Natural killer cell (primary cell): ENCODE measurements at regions not wholly inside any gene's neighbourhood (a gene's known extent, or its start where the extent isn't known, plus 50 kb on each side); places are given as distances from the start of the nearest gene placed in this dataset.
"Not testable (repeated sequence)": the region's sequence is repeated elsewhere in the genome, so short reads cannot be mapped to it uniquely, and the experiment has no call there.

Source experiments
- ATAC-seq, 3 donors: fragments of 150-1000 bp in 2 of 3; fragments of 200-7000 bp in 1 of 3; cut with Tn5 transposase; 1 replicate in 1 of 3; 2 replicates in 2 of 3; pipeline ENCODE4 v1.10.0; 2021; ENCODE audit warnings: mild to moderate bottlenecking in 2 of 3, moderate library complexity in 2 of 3
- DNase-seq, 2 donors: peaks; one replicate each; pipeline versions ENCODE4 v3.0.0 to v3.0.0-alpha.2; 2013 to 2021; ENCODE audit warnings: mixed read lengths in 1 of 2
- H3K27ac ChIP-seq: one replicate; pipeline ENCODE4 v1.5.1; 2013; ENCODE audit warnings: mild to moderate bottlenecking, low read length
- H3K27me3 ChIP-seq: one replicate; pipeline ENCODE4 v1.6.1; 2013; ENCODE audit warnings: low read length; ENCODE audit not compliant: control insufficient read depth, insufficient read depth
- H3K36me3 ChIP-seq: one replicate; pipeline ENCODE4 v1.6.1; 2013; ENCODE audit warnings: low read length; ENCODE audit not compliant: control insufficient read depth, insufficient read depth
- H3K4me1 ChIP-seq: one replicate; pipeline ENCODE4 v1.6.1; 2013; ENCODE audit warnings: low read length; ENCODE audit not compliant: control insufficient read depth, insufficient read depth
- H3K4me3 ChIP-seq: one replicate; pipeline ENCODE4 v1.5.1; 2013; ENCODE audit warnings: low read length
- H3K9me3 ChIP-seq: one replicate; pipeline ENCODE4 v1.6.1; 2013; ENCODE audit warnings: low read length; ENCODE audit not compliant: control insufficient read depth, insufficient read depth
- H3K27ac Mint-ChIP-seq, 2 donors: one replicate each; pipeline ENCODE4 v1.8.0; 2022; ENCODE audit warnings: mild to moderate bottlenecking in 2 of 2, mixed read lengths in 2 of 2, moderate library complexity in 1 of 2
- H3K27me3 Mint-ChIP-seq, 2 donors: one replicate each; pipeline ENCODE4 v1.8.0; 2022; ENCODE audit warnings: low read depth in 2 of 2, mixed read lengths in 2 of 2
- H3K36me3 Mint-ChIP-seq: one replicate; pipeline ENCODE4 v1.8.0; 2022; ENCODE audit warnings: mixed read lengths
- H3K4me1 Mint-ChIP-seq, 2 donors: one replicate each; pipeline ENCODE4 v1.8.0; 2022; ENCODE audit warnings: mixed read lengths in 2 of 2
- H3K4me3 Mint-ChIP-seq: one replicate; pipeline ENCODE4 v1.8.0; 2022; ENCODE audit warnings: mild to moderate bottlenecking, moderate library complexity, mixed read lengths
- H3K9me3 Mint-ChIP-seq, 2 donors: one replicate each; pipeline ENCODE4 v1.8.0; 2022; ENCODE audit warnings: mixed read lengths in 2 of 2
- WGBS: methylation state at CpG from one replicate; pipeline ENCODE4 v1.1.7; 2013; ENCODE audit warnings: missing lambda C conversion rate; ENCODE audit not compliant: insufficient coverage; 5-methylcytosine and 5-hydroxymethylcytosine counted together
- intact Hi-C: fragments of 100-400 bp; cut with micrococcal nuclease; formaldehyde crosslinking; loops from one replicate; pipeline ENCODE4 v1.14.2; 2022
- TF ChIP-seq, protein P1 (sequence below): fragments of 200-600 bp; IDR thresholded peaks from one replicate; pipeline ENCODE4 v1.8.0; 2022; ENCODE audit warnings: antibody characterized with exemption

DNA sequence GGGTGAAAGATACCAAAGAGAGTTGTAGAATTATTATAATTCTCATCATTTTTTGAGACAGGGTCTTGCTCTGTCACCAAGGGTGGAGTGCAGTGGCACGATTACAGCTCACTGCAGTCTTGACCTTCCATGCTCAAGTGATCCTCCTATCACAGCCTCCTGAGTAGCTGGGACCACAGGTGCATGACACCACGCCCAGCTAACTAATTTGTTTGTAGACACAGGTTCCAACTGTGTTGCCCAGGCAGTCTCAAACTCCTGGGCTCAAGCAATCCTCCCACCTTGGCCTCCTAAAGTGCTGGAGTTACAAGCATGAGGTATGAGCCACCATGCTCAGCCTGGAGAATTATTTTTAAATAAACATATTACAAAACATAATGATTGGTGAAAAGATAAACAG, 92.8 kb upstream of the MSH6 start:
- TF ChIP-seq, protein P1, sequence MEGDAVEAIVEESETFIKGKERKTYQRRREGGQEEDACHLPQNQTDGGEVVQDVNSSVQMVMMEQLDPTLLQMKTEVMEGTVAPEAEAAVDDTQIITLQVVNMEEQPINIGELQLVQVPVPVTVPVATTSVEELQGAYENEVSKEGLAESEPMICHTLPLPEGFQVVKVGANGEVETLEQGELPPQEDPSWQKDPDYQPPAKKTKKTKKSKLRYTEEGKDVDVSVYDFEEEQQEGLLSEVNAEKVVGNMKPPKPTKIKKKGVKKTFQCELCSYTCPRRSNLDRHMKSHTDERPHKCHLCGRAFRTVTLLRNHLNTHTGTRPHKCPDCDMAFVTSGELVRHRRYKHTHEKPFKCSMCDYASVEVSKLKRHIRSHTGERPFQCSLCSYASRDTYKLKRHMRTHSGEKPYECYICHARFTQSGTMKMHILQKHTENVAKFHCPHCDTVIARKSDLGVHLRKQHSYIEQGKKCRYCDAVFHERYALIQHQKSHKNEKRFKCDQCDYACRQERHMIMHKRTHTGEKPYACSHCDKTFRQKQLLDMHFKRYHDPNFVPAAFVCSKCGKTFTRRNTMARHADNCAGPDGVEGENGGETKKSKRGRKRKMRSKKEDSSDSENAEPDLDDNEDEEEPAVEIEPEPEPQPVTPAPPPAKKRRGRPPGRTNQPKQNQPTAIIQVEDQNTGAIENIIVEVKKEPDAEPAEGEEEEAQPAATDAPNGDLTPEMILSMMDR, result no peak
- no peaks in the 10 kb centered on the region for H3K4me1 Mint-ChIP-seq
- no peak for ATAC-seq
- Histone ChIP-seq H3K27ac (no peak overlapping the region), H3K27me3 (no peaks in the 10 kb centered on the region), H3K4me1 (no peaks in the 10 kb centered on the region), H3K9me3 (no peaks in the 10 kb centered on the region), H3K36me3 (no peaks in the 10 kb centered on the region), H3K4me3 (no peak overlapping the region)
- intact Hi-C loops, result no loop called here
- H3K27ac Mint-ChIP-seq, result no peak overlapping the region
- DNase-seq, result no peak
- H3K27me3 Mint-ChIP-seq, result peaks cover 5 to 8% of the 10 kb centered on the region in 2 donors
- H3K36me3 Mint-ChIP-seq, result no peaks in the 10 kb centered on the region
- H3K4me3 Mint-ChIP-seq, result no peak overlapping the region
- no peaks in the 10 kb centered on the region for H3K9me3 Mint-ChIP-seq
- 67% methylated on average over 2 of the region's 2 CpGs for WGBS

DNA sequence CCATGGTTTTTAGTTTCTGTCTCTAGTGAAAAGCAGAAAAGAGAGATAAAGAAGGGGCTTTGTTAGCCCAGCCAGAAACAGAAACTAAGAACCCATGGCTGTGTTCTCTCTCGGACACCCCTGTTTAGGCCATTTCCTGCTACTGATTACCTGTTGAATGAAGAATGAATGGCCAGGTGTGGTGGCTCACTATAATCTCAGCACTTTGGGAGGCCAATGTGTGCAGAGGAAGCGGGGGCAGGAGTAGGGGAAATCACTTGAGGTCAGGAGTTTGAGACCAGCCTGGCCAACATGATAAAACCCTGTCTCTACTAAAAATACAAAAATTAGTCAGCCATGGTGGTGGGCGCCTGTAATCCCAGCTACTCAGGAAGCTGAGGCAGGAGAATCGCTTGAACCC, 93.8 kb upstream of the MSH6 start:
- H3K27ac ChIP-seq, H3K27me3 ChIP-seq, H3K4me1 Mint-ChIP-seq, H3K9me3 Mint-ChIP-seq, H3K36me3 Mint-ChIP-seq, H3K4me3 Mint-ChIP-seq, H3K4me1 ChIP-seq, H3K36me3 ChIP-seq, H3K27ac Mint-ChIP-seq, intact Hi-C loops, H3K27me3 Mint-ChIP-seq, H3K9me3 ChIP-seq, H3K4me3 ChIP-seq, DNase-seq, ATAC-seq: not testable (repeated sequence)
- WGBS, result 68% methylated on average over 3 of the region's 4 CpGs

DNA sequence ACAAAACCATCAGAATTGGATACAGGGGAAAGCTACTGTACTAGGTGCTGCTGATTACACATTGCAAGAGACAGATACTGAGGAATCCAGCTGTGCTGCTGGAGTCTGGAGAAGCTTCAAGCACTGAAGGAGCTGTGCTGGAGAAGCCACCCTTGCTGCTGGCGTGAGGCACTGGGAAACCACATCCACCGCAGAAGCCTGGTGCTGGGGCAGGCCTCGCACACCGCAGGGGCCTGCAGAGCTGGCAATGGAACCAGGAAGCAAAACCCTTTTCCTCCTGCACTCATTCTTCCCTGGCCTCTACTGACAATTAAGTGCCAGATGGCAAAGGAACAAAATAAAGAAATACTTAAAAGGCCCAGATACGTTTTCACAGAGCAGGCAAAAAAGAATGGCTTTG, 94.4 kb upstream of the MSH6 start:
- ATAC-seq (no peak), DNase-seq (no peak)
- no peaks in the 10 kb centered on the region for H3K4me1 Mint-ChIP-seq
- intact Hi-C loops, result no loop called here
- H3K4me3 Mint-ChIP-seq, result no peak overlapping the region
- no peaks in the 10 kb centered on the region for H3K27me3 Mint-ChIP-seq
- H3K27ac Mint-ChIP-seq, result no peak overlapping the region
- Histone ChIP-seq H3K4me1 (no peaks in the 10 kb centered on the region), H3K4me3 (no peak overlapping the region), H3K27me3 (no peaks in the 10 kb centered on the region), H3K27ac (no peak overlapping the region), H3K36me3 (no peaks in the 10 kb centered on the region), H3K9me3 (no peaks in the 10 kb centered on the region)
- H3K9me3 Mint-ChIP-seq, result no peaks in the 10 kb centered on the region
- no peaks in the 10 kb centered on the region for H3K36me3 Mint-ChIP-seq
- 82% methylated on average over 5 of the region's 5 CpGs for WGBS
- TF ChIP-seq, protein P1, result no peak

DNA sequence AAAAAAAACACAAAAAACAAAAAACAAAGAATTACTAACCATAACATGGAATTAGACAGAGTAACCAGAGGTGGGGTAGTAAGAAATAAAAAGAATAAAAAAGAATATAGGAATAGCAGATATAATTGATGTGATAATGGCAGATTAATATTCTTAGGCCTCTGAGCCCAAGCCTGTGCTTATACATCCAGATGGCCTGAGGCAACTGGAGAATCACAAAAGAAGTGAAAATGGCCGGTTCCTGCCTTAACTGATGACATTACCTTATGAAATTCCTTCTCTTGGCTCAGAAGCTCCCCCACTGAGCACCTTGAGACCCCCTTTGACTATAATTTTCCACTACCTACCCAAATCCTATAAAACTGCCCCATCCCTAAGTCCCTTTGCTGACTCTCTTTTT, 95.1 kb upstream of the MSH6 start:
- Mint-ChIP-seq H3K9me3 (no peaks in the 10 kb centered on the region), H3K27me3 (no peaks in the 10 kb centered on the region), H3K27ac (no peak overlapping the region), H3K36me3 (no peaks in the 10 kb centered on the region), H3K4me1 (no peaks in the 10 kb centered on the region), H3K4me3 (no peak overlapping the region)
- WGBS, result 84% methylated on average over 1 of the region's 1 CpG
- Histone ChIP-seq H3K4me1 (no peaks in the 10 kb centered on the region), H3K36me3 (no peaks in the 10 kb centered on the region), H3K9me3 (no peaks in the 10 kb centered on the region), H3K27me3 (no peaks in the 10 kb centered on the region), H3K4me3 (no peak overlapping the region), H3K27ac (no peak overlapping the region)
- TF ChIP-seq, protein P1, result no peak
- DNase-seq (no peak), ATAC-seq (no peak)
- intact Hi-C loops, result no loop called here
